HG03060 (cell line): ENCODE measurements at regions not wholly inside any gene's neighbourhood (a gene's known extent, or its start where the extent isn't known, plus 50 kb on each side); places are given as distances from the start of the nearest gene placed in this dataset.

ENCODE experiments used
- ATAC-seq: cut with Tn5 transposase; IDR thresholded peaks from one replicate; pipeline ENCODE4 v1.9.1; 2021; ENCODE audit warnings: low read depth, moderate number of reproducible peaks; ENCODE audit not compliant: unreplicated experiment

DNA sequence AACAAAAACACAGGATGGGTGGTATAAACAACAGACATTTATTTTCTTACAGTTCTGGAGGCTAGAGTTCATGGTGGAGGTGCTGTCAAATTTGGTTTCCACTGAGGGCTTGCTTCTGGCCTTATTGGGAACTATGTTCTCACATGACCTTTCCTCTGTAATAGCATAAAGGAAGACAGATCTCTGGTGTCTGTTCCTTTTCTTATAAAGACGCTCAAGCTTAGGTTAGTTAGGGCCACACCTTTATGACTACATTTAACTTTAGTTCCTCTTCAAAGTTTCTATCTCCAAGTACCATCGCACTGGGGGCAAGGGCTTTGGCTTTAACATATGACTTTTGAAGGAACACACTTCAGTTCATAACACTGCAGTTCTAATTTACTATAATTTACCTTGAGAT lies 543.8 kb upstream of the CPEB2 start:
- no peak for ATAC-seq

DNA sequence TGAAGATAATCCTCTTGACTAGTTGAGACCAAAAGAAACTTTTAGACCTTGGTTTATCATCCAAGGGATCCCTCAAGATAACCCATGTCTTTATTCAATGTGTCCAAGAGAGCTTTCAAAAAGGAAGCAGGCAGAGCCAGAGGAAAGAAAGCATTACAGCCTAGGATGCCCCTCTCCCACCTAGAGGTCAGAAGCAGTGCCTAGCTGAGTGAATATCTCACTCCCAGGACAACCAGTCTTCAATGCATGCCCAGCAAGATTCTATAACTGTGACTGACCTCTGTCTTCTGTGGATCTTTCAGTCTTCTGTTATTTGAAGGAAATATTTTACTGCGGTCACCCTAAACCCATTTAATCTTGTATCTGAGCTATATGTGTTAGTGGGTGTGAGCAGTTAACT lies 537.2 kb upstream of the CPEB2 start:
- no peak for ATAC-seq

DNA sequence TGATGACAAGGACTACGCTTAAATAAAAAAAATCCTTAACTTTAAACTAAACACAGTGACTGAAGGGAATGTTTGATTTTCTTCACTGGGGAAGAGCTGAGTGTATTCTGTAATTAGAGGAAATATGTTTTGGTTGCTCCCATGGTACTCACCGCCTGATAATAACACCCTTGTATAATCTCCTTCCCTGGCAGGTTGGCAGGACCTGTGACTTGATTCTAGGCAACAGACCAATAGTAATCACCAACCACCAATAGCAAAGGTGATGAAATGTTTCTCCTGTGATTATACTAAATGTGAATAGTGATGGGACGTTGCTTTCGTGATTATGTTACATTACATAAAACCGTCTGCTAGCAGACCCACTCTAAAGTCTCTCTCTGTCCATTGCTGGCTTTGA lies 536.8 kb upstream of the CPEB2 start:
- ATAC-seq = no peak

DNA sequence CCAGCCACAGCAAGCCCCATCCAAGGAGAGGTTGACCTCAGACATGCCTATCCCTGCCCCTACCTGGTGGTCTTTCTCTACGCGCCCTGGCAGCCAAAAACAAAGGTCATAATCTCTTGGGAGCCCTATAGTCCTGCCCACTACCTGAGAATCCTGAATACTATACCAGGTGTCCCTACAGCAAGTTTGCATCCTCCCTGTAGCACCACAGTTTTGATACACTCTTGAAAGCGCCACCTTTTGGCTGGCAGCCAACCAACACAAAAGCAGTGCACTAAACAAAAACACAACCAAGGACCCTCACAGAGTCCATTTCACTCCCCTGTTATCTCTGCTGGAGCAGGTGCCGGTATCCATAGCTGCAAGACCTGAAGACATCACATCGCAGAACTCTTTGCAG lies 523.8 kb upstream of the CPEB2 start:
- no peak for ATAC-seq

DNA sequence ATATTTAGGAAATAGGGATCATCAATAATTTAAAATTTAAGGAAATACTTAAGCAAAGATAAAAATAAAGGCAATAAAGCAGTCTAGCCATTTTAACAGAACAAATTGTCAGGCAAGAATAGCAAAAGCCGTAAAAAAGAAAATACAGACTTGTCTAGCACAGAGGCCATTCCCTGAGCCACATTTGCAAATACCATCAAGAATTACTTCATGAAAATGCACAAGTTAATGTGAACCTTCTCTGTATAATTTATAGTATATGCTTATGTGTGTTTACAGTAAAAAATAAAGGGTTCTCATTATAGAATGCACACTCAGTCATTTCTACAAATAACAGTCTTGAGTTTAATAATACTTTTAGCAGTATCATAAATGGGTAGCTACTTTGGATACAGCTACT lies 505.9 kb upstream of the CPEB2 start:
- ATAC-seq = no peak

DNA sequence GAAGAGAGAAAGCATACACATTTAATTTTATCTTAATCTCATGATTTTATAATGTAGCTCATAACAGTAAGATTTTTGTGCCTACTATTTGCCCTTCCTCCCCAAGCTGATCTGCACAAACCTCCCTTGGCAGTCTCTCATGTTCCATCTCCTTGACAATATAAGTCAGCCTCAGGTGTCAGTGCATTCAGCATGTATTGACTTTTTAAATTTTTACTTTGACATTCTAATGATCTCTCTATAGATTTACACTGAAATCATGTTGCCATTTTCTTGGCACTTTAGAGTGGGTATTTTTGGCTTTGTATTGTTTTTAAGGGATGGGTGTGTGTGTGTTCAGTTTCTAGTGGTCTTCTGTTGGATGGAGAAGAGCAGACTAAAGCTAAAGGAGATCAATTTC lies 505.3 kb upstream of the CPEB2 start:
- ATAC-seq = no peak

DNA sequence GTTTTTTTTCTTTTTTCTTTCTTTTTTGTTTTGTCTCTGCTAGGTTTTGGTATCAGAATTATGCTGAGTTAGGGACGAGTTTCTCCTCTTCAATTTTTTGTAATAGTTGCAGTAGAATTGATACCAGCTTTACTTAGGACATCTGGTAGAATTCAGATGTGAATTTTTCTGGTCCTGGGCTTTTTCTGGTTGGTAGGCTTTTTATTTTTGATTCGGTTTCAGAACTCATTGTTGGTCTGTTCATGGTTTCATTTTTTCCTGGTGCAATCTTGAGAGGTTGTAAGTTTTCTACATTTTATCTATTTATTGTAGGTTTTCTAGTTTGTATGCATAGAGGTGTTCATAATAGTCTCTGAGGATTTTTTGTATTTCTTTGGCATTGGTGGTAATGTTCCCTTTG lies 498.1 kb upstream of the CPEB2 start:
- ATAC-seq = no peak

DNA sequence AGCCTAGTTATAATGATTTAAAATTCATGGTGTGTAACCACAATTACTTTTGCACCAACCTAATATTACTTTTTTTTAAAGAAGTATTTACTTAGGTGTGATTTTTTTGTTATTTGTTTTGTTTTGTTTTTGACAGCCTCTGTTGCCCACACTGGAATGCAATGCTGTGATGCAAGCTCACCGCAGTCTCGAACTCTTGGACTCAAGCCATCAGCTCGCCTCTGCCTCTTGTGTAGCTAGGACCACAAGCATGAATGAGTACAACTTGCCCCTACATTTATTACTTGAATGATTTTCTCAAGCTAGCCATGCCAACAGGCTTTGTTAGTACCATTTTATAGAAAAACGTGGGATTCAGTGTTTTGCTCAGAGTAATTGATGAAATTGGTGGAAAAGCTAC lies 488.8 kb upstream of the CPEB2 start:
- no peak for ATAC-seq

DNA sequence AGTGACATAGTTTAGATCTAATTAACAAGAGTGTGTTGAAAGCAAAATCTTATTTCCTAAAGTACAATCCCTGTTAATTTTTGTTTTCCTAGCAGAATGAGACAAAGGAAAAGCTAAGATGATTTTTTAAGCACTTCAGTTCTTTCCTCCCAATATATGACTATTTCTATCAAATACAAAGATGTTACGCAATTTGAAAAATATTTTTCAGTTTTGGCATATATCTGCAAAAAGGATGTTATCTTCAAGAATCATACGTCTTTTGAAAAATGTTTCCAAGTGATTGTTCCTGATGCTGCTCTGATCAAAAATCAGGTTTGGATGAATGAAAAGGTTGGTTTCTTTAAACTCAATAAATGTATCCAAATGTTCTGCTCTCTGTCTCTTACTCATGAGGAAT lies 486.7 kb upstream of the CPEB2 start:
- no peak for ATAC-seq

DNA sequence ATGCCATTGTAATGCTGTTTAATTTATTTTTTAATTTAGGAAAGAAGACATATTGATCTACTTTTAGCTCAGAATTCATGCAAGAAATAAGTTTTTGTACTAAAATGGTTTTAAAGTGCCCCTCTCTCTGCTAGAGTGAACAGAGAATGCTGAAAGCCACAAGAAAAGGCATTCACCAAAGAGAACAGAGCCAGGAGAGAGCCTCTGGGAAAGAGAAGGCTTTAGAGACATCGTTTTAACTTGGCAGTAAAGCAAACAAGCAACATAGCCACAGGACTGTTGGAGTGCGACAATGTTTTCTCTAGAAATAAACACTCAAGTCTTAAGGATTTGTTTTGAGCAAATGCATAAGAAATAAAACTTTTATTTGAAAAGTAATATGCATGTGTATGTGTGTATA lies 484.1 kb upstream of the CPEB2 start:
- ATAC-seq = no peak

DNA sequence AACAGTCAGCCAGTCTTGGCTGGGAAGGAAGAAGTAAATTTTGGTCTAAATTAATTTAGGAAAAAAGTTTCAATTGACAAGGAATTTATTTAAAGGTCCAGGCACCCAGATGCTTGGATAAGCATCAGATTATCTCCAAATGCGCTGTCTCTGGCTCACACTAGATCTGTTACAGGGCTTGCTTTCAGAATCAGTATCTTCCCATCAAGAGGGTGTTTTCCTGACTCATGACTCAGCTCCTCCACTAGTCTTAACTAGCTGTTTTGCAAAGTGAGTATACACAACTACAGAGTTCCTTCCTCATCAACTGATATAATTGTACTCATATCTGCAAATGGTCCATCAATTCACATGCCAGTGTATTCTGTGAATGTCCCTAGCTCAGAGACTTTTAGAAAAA lies 482.1 kb upstream of the CPEB2 start:
- ATAC-seq = no peak

DNA sequence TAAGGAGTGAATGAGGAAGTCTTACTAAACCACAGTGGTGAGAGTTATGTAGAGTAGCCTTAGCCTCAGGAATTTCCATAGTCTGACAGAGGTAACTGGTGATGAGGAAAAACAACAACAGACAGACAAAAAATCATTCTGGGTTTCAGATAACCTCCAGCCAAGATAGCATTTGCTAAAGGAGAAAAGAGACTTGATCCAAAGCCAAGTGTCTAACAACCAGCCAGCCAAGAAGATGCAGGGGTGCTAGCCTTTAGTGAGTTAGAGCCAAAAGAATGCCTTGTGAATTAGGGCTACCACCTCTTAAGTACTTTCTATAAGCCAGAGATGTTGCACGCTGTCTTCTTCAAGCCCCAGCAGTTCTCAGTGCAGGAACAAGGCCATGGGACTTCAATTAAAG lies 478.0 kb upstream of the CPEB2 start:
- no peak for ATAC-seq

DNA sequence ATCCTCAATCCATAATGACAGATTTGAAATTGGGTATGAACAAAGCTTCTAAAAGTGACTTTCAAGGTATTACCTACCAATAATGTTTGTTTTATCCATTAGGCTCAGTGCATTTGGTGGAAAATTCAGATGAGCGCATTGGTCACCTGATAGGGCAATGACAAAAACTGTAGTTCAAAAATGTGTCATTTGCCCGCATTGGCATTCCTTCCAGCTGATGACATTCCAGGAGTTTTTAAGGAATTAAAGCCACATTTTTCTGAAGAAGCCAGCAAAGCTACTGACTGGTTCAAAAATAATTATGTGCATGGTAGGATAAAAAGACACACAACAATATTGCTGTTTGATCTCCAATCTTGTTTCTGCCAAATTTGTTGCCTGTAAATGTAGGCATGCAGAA lies 473.4 kb upstream of the CPEB2 start:
- ATAC-seq = no peak

DNA sequence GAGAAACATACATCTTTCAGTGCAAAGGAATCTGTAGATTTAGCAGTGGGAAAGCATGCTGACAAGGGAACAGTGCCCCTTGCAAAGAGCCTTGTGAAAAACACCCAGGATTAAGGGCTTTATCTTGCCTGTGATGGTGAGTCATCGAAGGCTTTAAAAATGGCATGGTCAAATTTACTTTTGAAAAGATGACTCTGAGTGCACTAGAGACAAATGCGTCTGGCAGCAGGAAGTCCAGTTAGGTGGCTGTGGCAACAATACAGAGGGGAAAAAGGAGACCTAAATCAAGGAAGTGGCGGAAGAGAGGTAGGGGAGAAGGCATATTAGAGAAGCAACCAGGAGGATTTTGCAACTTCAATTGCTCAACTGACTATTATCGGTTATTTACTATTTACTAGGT lies 472.6 kb upstream of the CPEB2 start:
- no peak for ATAC-seq

DNA sequence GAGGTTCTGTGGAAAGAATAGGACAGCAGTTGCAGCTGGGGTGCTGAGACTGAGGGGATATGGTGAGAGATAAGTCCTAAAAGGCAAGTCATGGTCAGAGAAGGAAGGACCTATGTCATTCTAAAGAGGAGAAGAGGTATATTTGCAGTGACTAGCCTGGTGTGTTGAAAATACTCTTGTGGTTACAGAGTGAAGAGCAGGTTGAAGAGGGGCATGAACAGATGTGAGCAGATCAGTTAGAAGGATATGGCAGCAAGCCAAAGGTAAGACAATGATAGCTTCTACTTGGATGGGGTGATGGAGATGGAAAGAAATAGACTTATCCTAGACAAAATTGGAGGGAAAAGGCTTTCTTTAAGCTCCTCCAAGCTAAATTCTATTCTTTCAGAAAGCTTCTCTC lies 469.8 kb upstream of the CPEB2 start:
- ATAC-seq = no peak

DNA sequence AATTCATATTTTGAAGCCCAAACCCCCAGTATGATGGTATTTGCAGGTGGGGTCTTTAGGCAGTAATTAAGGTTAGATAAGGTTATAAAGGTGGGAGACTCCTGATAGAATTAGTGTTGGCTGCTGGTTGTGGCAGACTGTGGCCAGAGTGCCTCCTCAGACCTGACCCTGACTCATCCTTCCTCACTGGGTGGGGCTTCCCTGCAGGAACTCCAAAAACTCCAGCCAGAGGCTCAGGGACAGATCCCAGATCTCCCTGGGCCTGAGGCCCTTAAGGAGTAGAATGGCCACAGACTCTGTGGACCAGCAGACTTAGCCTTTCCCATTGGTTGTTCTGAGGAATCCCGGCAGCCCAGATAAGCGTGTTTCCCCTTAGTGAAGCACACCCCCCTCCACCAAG lies 463.0 kb upstream of the CPEB2 start:
- no peak for ATAC-seq

DNA sequence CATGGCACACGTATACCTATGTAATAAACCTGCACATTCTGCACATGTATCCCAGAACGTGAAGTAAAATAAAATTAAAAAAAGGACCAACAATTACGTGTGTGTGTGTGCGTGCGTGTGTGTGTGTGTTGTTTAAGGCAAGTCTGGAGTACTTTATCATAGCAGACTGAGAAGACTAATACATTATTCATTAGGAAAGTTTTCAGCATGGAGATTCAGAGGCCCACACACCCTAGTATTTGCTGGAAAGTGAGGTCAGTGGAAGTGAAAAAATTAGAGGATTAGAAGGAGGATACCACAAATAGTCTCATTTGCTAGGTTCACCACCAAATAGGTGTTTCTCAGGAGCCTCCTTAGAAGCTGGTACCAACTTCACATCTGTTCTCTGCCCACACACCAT lies 457.1 kb upstream of the CPEB2 start:
- no peak for ATAC-seq

DNA sequence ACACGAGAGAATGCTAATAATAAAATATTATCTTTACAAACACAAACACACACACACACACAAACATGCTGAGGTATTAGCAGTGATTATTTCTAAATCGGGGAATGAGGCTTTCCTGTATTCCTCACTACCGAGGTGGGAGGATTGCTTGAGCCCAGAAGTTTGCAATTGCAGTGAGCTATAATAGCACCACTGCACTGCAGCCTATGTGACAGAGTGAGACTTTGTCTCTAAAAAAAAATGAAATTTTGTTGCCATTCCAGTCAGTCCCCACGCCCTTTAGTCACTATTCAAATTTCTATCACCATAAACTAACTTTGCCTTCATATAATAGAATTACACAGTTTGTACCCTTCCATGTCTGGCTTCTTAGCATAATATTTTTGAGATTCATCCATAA lies 456.5 kb upstream of the CPEB2 start:
- ATAC-seq = no peak

DNA sequence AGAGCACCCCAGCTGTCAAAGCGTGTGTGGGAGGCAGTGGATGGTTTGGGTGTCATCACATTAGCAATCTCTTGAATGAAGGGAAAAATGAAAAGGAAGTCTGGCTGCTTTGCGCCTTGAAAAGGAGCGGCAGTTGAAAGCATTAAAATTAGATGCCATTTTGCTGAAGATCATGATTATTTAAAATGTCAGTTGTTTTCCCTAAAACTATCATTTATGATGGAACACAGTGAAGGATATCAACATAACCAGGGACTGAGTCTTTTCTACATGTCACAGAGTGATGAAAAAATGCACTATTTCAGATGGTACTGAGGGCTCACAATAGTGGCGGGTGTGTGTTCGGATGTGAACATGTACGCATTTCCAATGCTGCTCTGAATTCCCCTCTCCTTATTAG lies 450.2 kb upstream of the CPEB2 start:
- no peak for ATAC-seq

DNA sequence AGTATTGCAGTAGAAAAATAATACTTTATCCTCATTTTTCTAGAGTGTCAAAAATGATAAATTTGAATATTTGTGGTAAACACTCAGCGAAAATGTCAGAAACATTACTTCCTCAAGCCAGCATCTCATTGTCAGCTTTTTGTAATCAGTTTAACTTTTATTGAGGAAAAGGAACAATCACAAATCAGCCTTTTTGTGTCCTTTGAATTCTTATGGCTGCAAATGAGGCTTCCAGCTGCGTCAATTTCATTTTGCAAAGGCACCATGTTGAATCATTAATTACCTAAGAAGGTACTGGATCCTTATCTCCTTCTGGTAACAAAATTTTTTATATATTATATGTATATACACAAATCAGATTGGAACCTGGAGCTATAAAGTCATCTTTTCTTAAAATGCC lies 442.6 kb upstream of the CPEB2 start:
- ATAC-seq = no peak

DNA sequence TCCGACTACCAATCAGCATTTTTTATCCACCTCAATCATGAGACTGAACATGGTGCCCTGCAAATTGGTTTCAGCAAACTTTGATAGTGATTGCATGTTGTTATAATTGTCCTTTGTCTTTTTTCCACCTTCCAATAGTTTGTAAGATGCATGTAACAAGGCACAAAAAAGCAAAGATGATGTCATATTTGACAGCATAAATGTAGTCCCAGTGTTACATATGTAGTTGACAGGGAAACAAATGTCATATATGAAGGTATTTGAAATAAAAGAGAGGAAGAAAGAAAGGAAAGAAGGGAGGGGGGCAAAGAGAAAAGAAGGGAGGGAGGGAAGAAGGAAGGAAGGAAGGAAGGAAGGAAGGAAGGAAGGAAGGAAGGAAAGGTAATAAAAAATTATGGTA lies 441.7 kb upstream of the CPEB2 start:
- ATAC-seq = no peak

DNA sequence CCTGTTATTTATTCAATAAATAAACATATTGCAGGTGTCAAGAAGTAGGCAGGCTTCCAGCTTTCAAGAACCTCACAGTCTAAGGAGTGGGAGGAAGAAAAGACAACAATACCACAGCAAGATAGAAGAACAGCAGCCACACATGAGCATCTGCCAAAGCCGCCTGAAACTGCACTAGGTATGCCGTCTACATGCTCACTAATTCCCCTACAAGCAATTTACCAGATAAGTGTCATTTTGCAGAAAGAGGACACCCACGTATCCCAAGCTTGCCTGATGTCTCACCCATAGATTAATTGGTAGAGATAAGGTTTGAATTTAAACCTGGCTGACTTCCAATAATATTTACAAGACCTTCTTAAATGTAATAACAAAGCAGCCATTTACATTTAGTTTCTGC lies 439.4 kb upstream of the CPEB2 start:
- ATAC-seq = no peak

DNA sequence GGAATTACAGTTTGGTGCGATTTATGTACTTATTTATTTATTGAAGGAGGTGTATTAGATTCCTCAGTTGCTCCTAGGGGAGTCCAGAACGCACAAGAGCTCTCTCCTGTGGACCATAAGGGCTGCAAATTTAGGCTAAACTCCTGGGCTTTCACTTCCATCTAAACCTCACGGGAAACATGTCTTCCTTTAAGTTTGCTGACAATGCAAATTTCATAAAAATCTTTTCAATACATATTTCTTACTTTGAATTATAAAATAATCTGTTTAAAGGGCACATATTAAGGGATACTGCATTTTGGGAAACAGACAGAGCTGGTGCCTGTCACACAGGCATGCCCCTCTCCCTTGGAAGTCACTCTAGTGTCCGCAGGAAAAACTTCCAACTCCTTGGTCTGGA lies 438.0 kb upstream of the CPEB2 start:
- no peak for ATAC-seq

DNA sequence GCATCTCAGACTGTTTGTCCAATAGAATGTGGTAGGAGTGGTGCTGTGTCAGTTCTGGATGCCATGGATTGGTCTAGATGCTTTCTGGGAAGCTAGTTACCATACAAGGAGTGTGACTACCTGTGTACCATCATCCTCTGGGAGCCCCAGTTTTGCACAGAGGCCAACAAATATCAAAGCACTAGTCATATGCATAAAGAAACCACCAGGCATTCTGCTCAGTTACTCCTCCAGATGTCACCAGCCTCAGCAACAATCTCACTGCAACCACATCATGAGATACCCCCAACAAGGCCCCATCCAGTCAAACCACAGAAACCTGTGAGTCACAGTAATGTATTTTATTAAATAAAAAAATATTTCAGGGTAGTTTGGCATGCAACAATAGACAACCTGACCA lies 435.8 kb upstream of the CPEB2 start:
- ATAC-seq = no peak
